ENCODE measurements at regions not wholly inside any gene's neighbourhood (a gene's known extent, or its start where the extent isn't known, plus 50 kb on each side); places are given as distances from the start of the nearest gene placed in this dataset.

GRCh38 chr6:37752718-37753117 is 55.0 kb upstream of the MDGA1 start (continued):
- TF ChIP-seq RFX5 (IDR thresholded peaks at IDR 0.05; ENCODE audit: borderline replicate concordance, low read depth, low read length) (no peak), RAD21 (IDR thresholded peaks at IDR 0.05 in 1 of 2, conservative IDR thresholded peaks at IDR 0.05 in 1 of 2; ENCODE audit: low read depth in 2 of 2, low read length in 2 of 2) (no peak)
